Fibroblast of lung (primary cell): ENCODE measurements at regions not wholly inside any gene's neighbourhood (a gene's known extent, or its start where the extent isn't known, plus 50 kb on each side); places are given as distances from the start of the nearest gene placed in this dataset.

Experiments
- DNase-seq, 2 donors: peaks; one replicate each; pipeline versions ENCODE4 v3.0.0 to v3.0.0-alpha.2; 2010; ENCODE audit warnings: low read depth in 2 of 2
- H2AFZ ChIP-seq: 2 replicates; pipeline ENCODE4 v1.5.1; 2012; ENCODE audit warnings: low read length, control low read depth, inconsistent platforms
- H3K27ac ChIP-seq: 2 replicates; pipeline ENCODE4 v1.5.1; 2011; ENCODE audit warnings: low read length, control low read depth; ENCODE audit not compliant: insufficient read depth
- H3K27me3 ChIP-seq: 2 replicates; pipeline ENCODE4 v1.5.1; 2011; ENCODE audit warnings: mild to moderate bottlenecking, low read length; ENCODE audit not compliant: control insufficient read depth, insufficient read depth
- H3K36me3 ChIP-seq: 2 replicates; pipeline ENCODE4 v1.5.1; 2011; ENCODE audit warnings: low read length; ENCODE audit not compliant: control insufficient read depth, insufficient read depth
- H3K4me1 ChIP-seq: 2 replicates; pipeline ENCODE4 v1.5.1; 2011; ENCODE audit warnings: low read length; ENCODE audit not compliant: control insufficient read depth, insufficient read depth; ENCODE audit errors: extremely low read depth
- H3K4me2 ChIP-seq: 2 replicates; pipeline ENCODE4 v1.5.1; 2011; ENCODE audit warnings: low read length, control low read depth; ENCODE audit not compliant: insufficient read depth; ENCODE audit errors: extremely low read depth
- H3K4me3 ChIP-seq, 4 experiments: fragments of 200-600 bp in 1 of 4; sonication (generic) in 1 of 4; replicated peaks in 1 of 4; 2 replicates each; pipeline ENCODE4 v1.5.1; 2011 to 2016; ENCODE audit warnings: low read length in 4 of 4, low read depth in 3 of 4, mild to moderate bottlenecking in 3 of 4, control low read depth in 2 of 4, inconsistent platforms in 1 of 4, mixed read lengths in 1 of 4; ENCODE audit not compliant: insufficient read depth in 1 of 4; ENCODE audit errors: control extremely low read depth in 1 of 4
- H3K79me2 ChIP-seq: 2 replicates; pipeline ENCODE4 v1.5.1; 2012; ENCODE audit warnings: mild to moderate bottlenecking, low read length, inconsistent platforms; ENCODE audit not compliant: control insufficient read depth, insufficient read depth
- H3K9ac ChIP-seq: 2 replicates; pipeline ENCODE4 v1.5.1; 2011; ENCODE audit warnings: mild to moderate bottlenecking, low read length, control low read depth; ENCODE audit not compliant: insufficient read depth
- H3K9me3 ChIP-seq: 2 replicates; pipeline ENCODE4 v1.5.1; 2012; ENCODE audit warnings: low read depth, low read length; ENCODE audit not compliant: control insufficient read depth, insufficient read depth
- H4K20me1 ChIP-seq: 2 replicates; pipeline ENCODE4 v1.5.1; 2011; ENCODE audit warnings: low read length; ENCODE audit not compliant: control insufficient read depth, insufficient read depth; ENCODE audit errors: extremely low read depth
- CTCF ChIP-seq, 2 donors: IDR thresholded peaks in 1 of 2; conservative IDR thresholded peaks in 1 of 2; 1 replicate in 1 of 2; 2 replicates in 1 of 2; pipeline ENCODE4 v1.5.1; 2011 to 2012; ENCODE audit warnings: low read length in 2 of 2, control low read depth in 1 of 2, inconsistent platforms in 1 of 2, low read depth in 1 of 2, mild to moderate bottlenecking in 1 of 2
- EZH2 ChIP-seq: IDR thresholded peaks from 2 replicates; pipeline ENCODE4 v1.5.1; 2012; ENCODE audit warnings: low read length, control low read depth, mild to moderate bottlenecking; ENCODE audit errors: missing control alignments

GRCh38 chr10:9913876-9914514 is 1103.7 kb upstream of the CELF2 start:
- Histone ChIP-seq H3K27me3 (no peaks in the 10 kb centered on the region), H3K79me2 (no peaks in the 10 kb centered on the region), H3K4me3 (no peak overlapping the region), H4K20me1 (no peaks in the 10 kb centered on the region), H3K4me1 (no peaks in the 10 kb centered on the region), H3K9ac (no peak overlapping the region), H3K9me3 (no peaks in the 10 kb centered on the region), H2AFZ (no peak overlapping the region), H3K36me3 (no peaks in the 10 kb centered on the region), H3K27ac (no peak overlapping the region), H3K4me2 (no peak overlapping the region)
- no peak for TF ChIP-seq EZH2
- TF ChIP-seq CTCF (conservative IDR thresholded peaks at IDR 0.05 in 1 of 2, IDR thresholded peaks at IDR 0.05 in 1 of 2; ENCODE audit: low read depth in 1 of 2, low read length in 2 of 2), result no peak
- DNase-seq, result no peak

GRCh38 chr10:9921544-9921943 is 1096.1 kb upstream of the CELF2 start:
- no peak overlapping the region for H3K9ac ChIP-seq
- H3K4me1 ChIP-seq, result no peaks in the 10 kb centered on the region
- H3K4me3 ChIP-seq, result no peak overlapping the region
- no peak overlapping the region for H3K4me2 ChIP-seq
- no peaks in the 10 kb centered on the region for H3K36me3 ChIP-seq
- TF ChIP-seq CTCF (conservative IDR thresholded peaks at IDR 0.05 in 1 of 2, IDR thresholded peaks at IDR 0.05 in 1 of 2; ENCODE audit: low read depth in 1 of 2, low read length in 2 of 2) (no peak), EZH2 (no peak)
- no peak overlapping the region for H3K27ac ChIP-seq
- H3K9me3 ChIP-seq, result no peaks in the 10 kb centered on the region
- H2AFZ ChIP-seq, result no peak overlapping the region
- no peaks in the 10 kb centered on the region for H3K27me3 ChIP-seq
- no peak for DNase-seq
- H3K79me2 ChIP-seq, result no peaks in the 10 kb centered on the region
- H4K20me1 ChIP-seq, result no peaks in the 10 kb centered on the region

- Histone ChIP-seq H3K4me2 (no peak overlapping the region), H3K4me3 (no peak overlapping the region), H3K79me2 (no peaks in the 10 kb centered on the region), H3K9me3 (no peaks in the 10 kb centered on the region), H3K36me3 (no peaks in the 10 kb centered on the region), H3K9ac (no peak overlapping the region), H4K20me1 (no peaks in the 10 kb centered on the region), H2AFZ (no peak overlapping the region), H3K4me1 (no peaks in the 10 kb centered on the region), H3K27ac (no peak overlapping the region), H3K27me3 (no peaks in the 10 kb centered on the region)
- no peak for TF ChIP-seq CTCF (conservative IDR thresholded peaks at IDR 0.05 in 1 of 2, IDR thresholded peaks at IDR 0.05 in 1 of 2; ENCODE audit: low read depth in 1 of 2, low read length in 2 of 2)
- no peak for TF ChIP-seq EZH2
- DNase-seq, result peak in 1 of 2 donors; percentile 20
Measured at GRCh38 chr10:9922126-9922870, 1095.4 kb upstream of the CELF2 start.
